GM13976 (cell line): ENCODE measurements at regions not wholly inside any gene's neighbourhood (a gene's known extent, or its start where the extent isn't known, plus 50 kb on each side); places are given as distances from the start of the nearest gene placed in this dataset.

Experiments
- DNase-seq: peaks from one replicate; pipeline ENCODE4 v3.0.0; 2012; ENCODE audit warnings: low spot score
- CTCF ChIP-seq: IDR thresholded peaks from 2 replicates; pipeline ENCODE4 v1.5.1; 2012; ENCODE audit warnings: borderline replicate concordance, mild to moderate bottlenecking; ENCODE audit not compliant: insufficient read depth; ENCODE audit errors: extremely low read depth, missing control alignments, control extremely low read depth
- in situ Hi-C: fragments of 300-500 bp; cut with MboI; formaldehyde crosslinking; loops from one replicate; pipeline ENCODE4 v1.12.0; 2022; ENCODE audit warnings: low sequenced_read_pairs, mixed read lengths, inconsistent platforms; ENCODE audit not compliant: unreplicated experiment

- TF ChIP-seq CTCF = no peak
- DNase-seq = no peak
- in situ Hi-C loops = no loop called here
Measured at GRCh38 chr3:166177130-166177529, 339.9 kb upstream of the BCHE start.

GRCh38 chr3:166171695-166172094 lies 334.5 kb upstream of the BCHE start:
- TF ChIP-seq CTCF = no peak
- no peak for DNase-seq
- in situ Hi-C loops = no loop called here

GRCh38 chr3:166169681-166170080 lies 332.5 kb upstream of the BCHE start:
- TF ChIP-seq CTCF = no peak
- DNase-seq = no peak
- in situ Hi-C loops = no loop called here

- no peak for DNase-seq
- TF ChIP-seq CTCF = no peak
- in situ Hi-C loops = no loop called here
Measured at GRCh38 chr3:166127969-166128368, 290.7 kb upstream of the BCHE start.

GRCh38 chr3:166125179-166125578 lies 288.0 kb upstream of the BCHE start:
- TF ChIP-seq CTCF = no peak
- in situ Hi-C loops = no loop called here
- DNase-seq = no peak

GRCh38 chr3:166123576-166123975 lies 286.4 kb upstream of the BCHE start:
- TF ChIP-seq CTCF = no peak
- in situ Hi-C loops = no loop called here
- no peak for DNase-seq

- no peak for DNase-seq
- in situ Hi-C loops = no loop called here
- TF ChIP-seq CTCF = no peak
Measured at GRCh38 chr3:166123088-166123487, 285.9 kb upstream of the BCHE start.
